Smooth muscle cell (in vitro differentiated cells): ENCODE measurements at regions not wholly inside any gene's neighbourhood (a gene's known extent, or its start where the extent isn't known, plus 50 kb on each side); places are given as distances from the start of the nearest gene placed in this dataset.
A peak's percentile ranks its signal among the peaks of the same experiment; 100 is the strongest.

Source experiments
- DNase-seq: peaks from one replicate; lab custom pipeline; 2025; ENCODE audit not compliant: unreplicated experiment; lab: John Stamatoyannopoulos, UW
- H2AFZ ChIP-seq: fragments of 200-600 bp; sonication (generic); 2 replicates; pipeline ENCODE4 v1.6.0; 2016; ENCODE audit warnings: antibody characterized with exemption, low read depth, mild to moderate bottlenecking
- H3F3A ChIP-seq: fragments of 200-600 bp; sonication (generic); 2 replicates; pipeline ENCODE4 v1.6.0; 2017; ENCODE audit warnings: antibody characterized with exemption, low read depth
- H3K27ac ChIP-seq: fragments of 200-600 bp; sonication (generic); 2 replicates; pipeline ENCODE4 v1.5.1; 2016; ENCODE audit warnings: low read depth, mild to moderate bottlenecking
- H3K27me3 ChIP-seq: fragments of 200-600 bp; sonication (generic); 2 replicates; pipeline ENCODE4 v1.6.1; 2016; ENCODE audit warnings: low read depth, mild to moderate bottlenecking
- H3K36me3 ChIP-seq: fragments of 200-600 bp; sonication (generic); 2 replicates; pipeline ENCODE4 v1.5.1; 2016; ENCODE audit warnings: low read depth
- H3K4me1 ChIP-seq: fragments of 200-600 bp; sonication (generic); 2 replicates; pipeline ENCODE4 v1.5.1; 2016; ENCODE audit warnings: low read depth
- H3K4me2 ChIP-seq: fragments of 200-600 bp; sonication (generic); 2 replicates; pipeline ENCODE4 v1.6.0; 2016; ENCODE audit warnings: mild to moderate bottlenecking
- H3K4me3 ChIP-seq: fragments of 200-600 bp; sonication (generic); 2 replicates; pipeline ENCODE4 v1.5.1; 2016; ENCODE audit warnings: mild to moderate bottlenecking
- H3K79me2 ChIP-seq: fragments of 200-600 bp; sonication (generic); 2 replicates; pipeline ENCODE4 v1.6.0; 2016; ENCODE audit warnings: low read depth, mild to moderate bottlenecking
- H3K9ac ChIP-seq: fragments of 200-600 bp; sonication (generic); 2 replicates; pipeline ENCODE4 v1.6.0; 2016; ENCODE audit warnings: low read depth
- H3K9me3 ChIP-seq: fragments of 200-600 bp; sonication (generic); replicated peaks from 2 replicates; pipeline ENCODE4 v1.5.1; 2016; ENCODE audit warnings: low read depth
- H4K20me1 ChIP-seq: fragments of 200-600 bp; sonication (generic); 2 replicates; pipeline ENCODE4 v1.6.0; 2016; ENCODE audit warnings: low read depth
- WGBS: methylation state at CpG from one replicate; pipeline ENCODE4 v1.1.7; 2016; ENCODE audit warnings: low lambda C conversion rate; 5-methylcytosine and 5-hydroxymethylcytosine counted together
- TF ChIP-seq, protein P1 (sequence below): fragments of 200-600 bp; sonication (generic); IDR thresholded peaks from 2 replicates; pipeline ENCODE4 v1.5.1; 2017; ENCODE audit warnings: borderline replicate concordance, mild to moderate bottlenecking, antibody characterized with exemption; ENCODE audit not compliant: insufficient read depth, poor library complexity, severe bottlenecking

DNA sequence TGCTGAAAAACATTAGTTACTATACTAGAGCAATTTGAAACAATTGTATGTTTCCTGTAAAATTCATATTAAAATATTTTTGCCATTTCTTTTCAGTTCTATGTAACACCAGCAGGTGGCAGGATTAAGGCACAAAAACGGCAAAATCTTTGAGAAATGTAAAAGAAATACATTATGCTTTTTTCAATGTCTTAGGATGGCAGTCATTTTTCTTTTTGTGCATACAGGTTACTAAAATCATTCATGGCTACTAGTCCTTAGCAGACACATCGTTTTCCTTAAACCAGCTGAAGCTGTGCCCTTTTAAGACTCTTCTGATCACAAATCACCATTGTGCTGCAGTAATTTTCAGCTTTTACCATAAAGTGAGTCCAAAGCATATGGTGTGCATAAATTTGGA lies 800.7 kb upstream of the SLITRK5 start:
- peak overlapping the region; percentile 25 for H2AFZ ChIP-seq
- DNase-seq: no peak
- H3K4me1 ChIP-seq: no peaks in the 10 kb centered on the region
- H3K9ac ChIP-seq: no peak overlapping the region
- no peak overlapping the region for H3K4me3 ChIP-seq
- no peaks in the 10 kb centered on the region for H3K27me3 ChIP-seq
- H4K20me1 ChIP-seq: no peaks in the 10 kb centered on the region
- 7% methylated on average over 2 of the region's 2 CpGs for WGBS
- no peaks in the 10 kb centered on the region for H3K79me2 ChIP-seq
- no peaks in the 10 kb centered on the region for H3K9me3 ChIP-seq
- no peak overlapping the region for H3K4me2 ChIP-seq
- no peaks in the 10 kb centered on the region for H3K36me3 ChIP-seq
- TF ChIP-seq, protein P1, sequence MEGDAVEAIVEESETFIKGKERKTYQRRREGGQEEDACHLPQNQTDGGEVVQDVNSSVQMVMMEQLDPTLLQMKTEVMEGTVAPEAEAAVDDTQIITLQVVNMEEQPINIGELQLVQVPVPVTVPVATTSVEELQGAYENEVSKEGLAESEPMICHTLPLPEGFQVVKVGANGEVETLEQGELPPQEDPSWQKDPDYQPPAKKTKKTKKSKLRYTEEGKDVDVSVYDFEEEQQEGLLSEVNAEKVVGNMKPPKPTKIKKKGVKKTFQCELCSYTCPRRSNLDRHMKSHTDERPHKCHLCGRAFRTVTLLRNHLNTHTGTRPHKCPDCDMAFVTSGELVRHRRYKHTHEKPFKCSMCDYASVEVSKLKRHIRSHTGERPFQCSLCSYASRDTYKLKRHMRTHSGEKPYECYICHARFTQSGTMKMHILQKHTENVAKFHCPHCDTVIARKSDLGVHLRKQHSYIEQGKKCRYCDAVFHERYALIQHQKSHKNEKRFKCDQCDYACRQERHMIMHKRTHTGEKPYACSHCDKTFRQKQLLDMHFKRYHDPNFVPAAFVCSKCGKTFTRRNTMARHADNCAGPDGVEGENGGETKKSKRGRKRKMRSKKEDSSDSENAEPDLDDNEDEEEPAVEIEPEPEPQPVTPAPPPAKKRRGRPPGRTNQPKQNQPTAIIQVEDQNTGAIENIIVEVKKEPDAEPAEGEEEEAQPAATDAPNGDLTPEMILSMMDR: peak; percentile 81
- H3F3A ChIP-seq: no peaks in the 10 kb centered on the region
- no peak overlapping the region for H3K27ac ChIP-seq

DNA sequence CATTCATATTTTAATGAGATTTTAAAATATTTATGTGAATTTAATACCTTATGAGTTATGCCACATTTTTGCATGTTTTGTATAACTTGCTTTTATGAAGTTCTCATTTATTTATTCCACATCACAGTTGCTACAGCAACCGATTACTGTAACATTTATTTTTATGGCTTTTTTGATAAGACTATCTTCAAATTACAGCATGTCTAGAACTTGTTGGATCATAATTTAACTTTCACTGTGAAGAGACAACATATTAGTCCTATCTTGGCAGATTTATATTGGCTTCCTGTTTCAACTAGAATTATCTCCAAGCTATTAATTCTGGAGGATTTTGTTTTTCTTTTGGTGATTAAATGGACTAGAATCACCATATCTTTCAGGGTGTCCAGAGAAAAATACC lies 793.7 kb upstream of the SLITRK5 start:
- 46% methylated on average over 1 of the region's 1 CpG for WGBS

DNA sequence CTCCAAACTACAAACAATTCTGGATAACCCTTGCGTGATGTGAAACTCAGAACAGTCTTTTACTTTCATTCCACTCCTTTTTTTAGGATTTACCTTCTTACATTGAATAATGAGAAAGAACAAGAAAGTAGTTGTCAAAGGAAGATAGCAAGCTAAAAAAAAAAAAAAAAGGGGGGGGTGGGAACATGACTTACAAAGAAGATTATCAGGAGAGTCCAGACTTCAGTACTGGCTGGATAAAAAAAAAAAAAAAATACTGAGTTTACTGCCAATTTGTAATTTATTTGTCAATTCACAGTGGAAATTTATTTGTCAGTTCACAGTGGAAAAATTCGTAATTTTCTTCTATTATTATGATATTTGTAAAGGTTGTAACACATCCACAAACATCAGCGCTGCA lies 792.4 kb upstream of the SLITRK5 start:
- DNase-seq: no peak

More for the DNA sequence above, 793.7 kb upstream of the SLITRK5 start:
- H3K36me3 ChIP-seq: no peaks in the 10 kb centered on the region
- no peak overlapping the region for H3K4me3 ChIP-seq
- H3K27ac ChIP-seq: no peak overlapping the region
- no peaks in the 10 kb centered on the region for H3K4me1 ChIP-seq
- no peak for DNase-seq
- H3K4me2 ChIP-seq: no peak overlapping the region
- H4K20me1 ChIP-seq: no peaks in the 10 kb centered on the region
- no peaks in the 10 kb centered on the region for H3K27me3 ChIP-seq
- peak overlapping the region; percentile 77 for H2AFZ ChIP-seq
- H3F3A ChIP-seq: no peaks in the 10 kb centered on the region
- H3K79me2 ChIP-seq: no peaks in the 10 kb centered on the region
- TF ChIP-seq, protein P1: no peak
- no peaks in the 10 kb centered on the region for H3K9me3 ChIP-seq
- H3K9ac ChIP-seq: no peak overlapping the region

DNA sequence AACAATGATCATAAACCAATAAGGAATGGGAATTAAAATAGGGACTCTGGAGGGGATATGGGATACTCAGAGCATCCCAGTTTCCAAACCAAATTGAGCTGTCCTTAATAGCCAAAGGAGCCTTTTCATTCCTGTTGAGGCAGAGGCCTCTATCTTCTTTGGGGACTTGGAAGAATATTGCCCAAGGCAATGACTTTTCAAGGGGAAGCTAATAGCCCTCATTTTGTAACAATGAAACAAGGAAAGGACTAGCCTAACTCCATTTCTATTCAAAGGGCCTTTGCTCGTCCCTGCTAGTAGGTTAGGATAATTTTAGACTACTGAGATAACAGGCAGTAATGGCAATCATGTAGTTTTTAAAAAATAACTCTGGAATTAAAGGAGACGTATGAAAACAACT lies 789.8 kb upstream of the SLITRK5 start:
- Histone ChIP-seq H3K4me2 (no peak overlapping the region), H3K79me2 (no peaks in the 10 kb centered on the region), H3K27ac (no peak overlapping the region), H4K20me1 (no peaks in the 10 kb centered on the region), H3K36me3 (no peaks in the 10 kb centered on the region), H3K27me3 (no peaks in the 10 kb centered on the region), H3K4me3 (no peak overlapping the region), H3K4me1 (no peaks in the 10 kb centered on the region), H3K9me3 (no peaks in the 10 kb centered on the region), H3K9ac (no peak overlapping the region), H2AFZ (no peak overlapping the region), H3F3A (no peaks in the 10 kb centered on the region)
- 70% methylated on average over 2 of the region's 2 CpGs for WGBS
- DNase-seq: no peak
- TF ChIP-seq, protein P1: no peak

More for the DNA sequence above, 792.4 kb upstream of the SLITRK5 start:
- Histone ChIP-seq H3K9ac (no peak overlapping the region), H3K4me2 (no peak overlapping the region), H3K79me2 (no peaks in the 10 kb centered on the region), H3K36me3 (no peaks in the 10 kb centered on the region), H3K27me3 (no peaks in the 10 kb centered on the region), H2AFZ (no peak overlapping the region), H3K9me3 (no peaks in the 10 kb centered on the region), H3F3A (no peaks in the 10 kb centered on the region), H3K4me1 (no peaks in the 10 kb centered on the region), H4K20me1 (no peaks in the 10 kb centered on the region), H3K4me3 (no peak overlapping the region), H3K27ac (no peak overlapping the region)
- 80% methylated on average over 3 of the region's 3 CpGs for WGBS
- TF ChIP-seq, protein P1: no peak
